ENCODE measurements at regions not wholly inside any gene's neighbourhood (a gene's known extent, or its start where the extent isn't known, plus 50 kb on each side); places are given as distances from the start of the nearest gene placed in this dataset.

GRCh38 chr1:73593364-73593763, 604.6 kb downstream of the LRRIQ3 start:
- TF ChIP-seq POLR2A (IDR thresholded peaks at IDR 0.05) (no peak), CTCF (IDR thresholded peaks at IDR 0.05) (no peak)

Measured in heart left ventricle (tissue), 13 donors.